K562 (cell line): ENCODE measurements at regions not wholly inside any gene's neighbourhood (a gene's known extent, or its start where the extent isn't known, plus 50 kb on each side); places are given as distances from the start of the nearest gene placed in this dataset.
A peak's percentile ranks its signal among the peaks of the same experiment; 100 is the strongest.

Experiments
- ARID1B ChIP-seq: fragments of 450-650 bp; IDR thresholded peaks from 2 replicates; pipeline ENCODE4 v1.6.1; 2016; ENCODE audit warnings: antibody characterized with exemption, mild to moderate bottlenecking, inconsistent platforms
- CTBP1 ChIP-seq: fragments of 450-650 bp; IDR thresholded peaks from 2 replicates; pipeline ENCODE4 v1.6.1; 2016; ENCODE audit warnings: borderline replicate concordance
- E2F4 ChIP-seq: sonication (generic); formaldehyde crosslinking; IDR thresholded peaks from 2 replicates; pipeline ENCODE4 v1.8.0; 2022; ENCODE audit warnings: mild to moderate bottlenecking, low read depth, missing genetic modification reagents
- FOSL1 ChIP-seq: fragments of 200-800 bp; sonication (Bioruptor generic); conservative IDR thresholded peaks from 2 replicates; pipeline ENCODE4 v1.6.1; 2016; ENCODE audit warnings: missing genetic modification characterization, missing compliant biosample characterization
- FOXA1 ChIP-seq: fragments of 450-650 bp; IDR thresholded peaks from 2 replicates; pipeline ENCODE4 v1.6.1; 2016; ENCODE audit warnings: mild to moderate bottlenecking, borderline replicate concordance
- FOXJ2 ChIP-seq: fragments of 200-800 bp; sonication (Bioruptor generic); IDR thresholded peaks from 2 replicates; pipeline ENCODE4 v1.6.1; 2016; ENCODE audit warnings: missing genetic modification characterization, missing compliant biosample characterization
- FOXP1 ChIP-seq: sonication (generic); formaldehyde crosslinking; IDR thresholded peaks from 2 replicates; pipeline ENCODE4 v1.8.0; 2022; ENCODE audit warnings: mild to moderate bottlenecking, missing genetic modification reagents
- MEIS2 ChIP-seq: fragments of 450-650 bp; IDR thresholded peaks from 2 replicates; pipeline ENCODE4 v1.6.1; 2014; ENCODE audit warnings: mild to moderate bottlenecking; ENCODE audit not compliant: partially characterized antibody
- MNT ChIP-seq, 2 experiments: fragments of 450-650 bp; conservative IDR thresholded peaks; 2 replicates each; pipeline ENCODE4 v1.6.1; 2017; ENCODE audit warnings: mild to moderate bottlenecking in 2 of 2, moderate library complexity in 2 of 2
- PKNOX1 ChIP-seq: fragments of 450-650 bp; IDR thresholded peaks from 2 replicates; pipeline ENCODE4 v1.6.1; 2016
- PREB ChIP-seq: sonication (generic); formaldehyde crosslinking; IDR thresholded peaks from 2 replicates; pipeline ENCODE4 v1.8.1; 2023; ENCODE audit warnings: mild to moderate bottlenecking, missing genetic modification reagents
- RBFOX2 ChIP-seq: fragments of 200-400 bp; formaldehyde crosslinking; IDR thresholded peaks from 2 replicates; pipeline ENCODE4 v1.6.1; 2017; ENCODE audit warnings: low read depth, mild to moderate bottlenecking, low read length, moderate library complexity
- RCOR1 ChIP-seq, 2 experiments: IDR thresholded peaks; 2 replicates each; pipeline ENCODE4 v1.6.1; 2012; ENCODE audit warnings: low read depth in 2 of 2, low read length in 2 of 2, borderline replicate concordance in 1 of 2, improper control_type of control experiment in 1 of 2
- SMARCA4 ChIP-seq: fragments of 450-650 bp; IDR thresholded peaks from 2 replicates; pipeline ENCODE4 v1.6.1; 2016
- ZBTB11 ChIP-seq, 3 experiments: fragments of 200-800 bp in 1 of 3; fragments of 250-450 bp in 1 of 3; fragments of 450-650 bp in 1 of 3; sonication (Bioruptor Pico) in 1 of 3; sonication (Bioruptor generic) in 1 of 3; formaldehyde crosslinking in 1 of 3; IDR thresholded peaks; 2 replicates each; pipeline versions ENCODE4 v1.6.1 to v1.8.0; 2016 to 2022; ENCODE audit warnings: mild to moderate bottlenecking in 2 of 3, missing genetic modification characterization in 2 of 3, missing compliant biosample characterization in 1 of 3, moderate library complexity in 1 of 3
- ZFPM2 ChIP-seq: fragments of 250-450 bp; sonication (Bioruptor Pico); IDR thresholded peaks from 2 replicates; pipeline ENCODE4 v1.5.1; 2022; ENCODE audit warnings: mild to moderate bottlenecking
- ZNF395 ChIP-seq: fragments of 200-800 bp; sonication (Bioruptor generic); IDR thresholded peaks from 2 replicates; pipeline ENCODE4 v1.6.1; 2017; ENCODE audit warnings: missing genetic modification characterization, missing compliant biosample characterization
- ZNF766 ChIP-seq: fragments of 200-800 bp; sonication (Bioruptor generic); conservative IDR thresholded peaks from 2 replicates; pipeline ENCODE4 v1.6.1; 2016; ENCODE audit warnings: missing genetic modification characterization, missing compliant biosample characterization

GRCh38 chr3:101117980-101118379, 124.8 kb upstream of the ABI3BP start (continued):
- 0 out of 2 replicates have a peak, but pooled peaks have one; percentile 11 for TF ChIP-seq PKNOX1
- TF ChIP-seq MEIS2: peak; percentile 76
- TF ChIP-seq FOSL1: peak; percentile 21; the same call in 1 of the 2 replicates
- TF ChIP-seq ZNF395 (CRISPR knock-in tag): peak; percentile 35; the same call in 1 of the 2 replicates
- TF ChIP-seq SMARCA4: peak; percentile 28; the same call in 1 of the 2 replicates
- TF ChIP-seq ZBTB11 (CRISPR knock-in tag; IDR thresholded peaks at IDR 0.05): 0 out of 6 replicates have a peak, but pooled peaks of 1 of the 3 experiments have one; percentile 28
- peak; percentile 37; the same call in 1 of the 2 replicates for TF ChIP-seq ARID1B
- no peak for TF ChIP-seq FOXP1 (CRISPR knock-in tag)
- no peak for TF ChIP-seq ZFPM2 (CRISPR knock-in tag)
- TF ChIP-seq PREB: no peak
- 0 out of 2 replicates have a peak, but pooled peaks have one; percentile 44 for TF ChIP-seq ZNF766 (CRISPR knock-in tag)
- TF ChIP-seq E2F4: no peak
- TF ChIP-seq MNT (conservative IDR thresholded peaks at IDR 0.05): peak in 1 of 2 experiments; percentile 37; a peak in 1 of 4 replicates
- TF ChIP-seq RBFOX2: no peak
- no peak for TF ChIP-seq FOXJ2 (tag)
- no peak for TF ChIP-seq RCOR1 (IDR thresholded peaks at IDR 0.05; ENCODE audit: borderline replicate concordance in 1 of 2, low read depth in 2 of 2, low read length in 2 of 2)
- TF ChIP-seq CTBP1: peak; percentile 38; the same call in 1 of the 2 replicates
- no peak for TF ChIP-seq FOXA1
- TF ChIP-seq, all 486 proteins: peak for 13
